NCI-H2107 treated with DMSO at 0.1 percent for 48 hours (cell line): ENCODE measurements at regions not wholly inside any gene's neighbourhood (a gene's known extent, or its start where the extent isn't known, plus 50 kb on each side); places are given as distances from the start of the nearest gene placed in this dataset.

Source experiments
- DNase-seq: peaks from one replicate; lab custom pipeline; 2025; ENCODE audit not compliant: unreplicated experiment; lab: John Stamatoyannopoulos, UW

GRCh38 chr4:107255596-107255995 is 219.5 kb upstream of the DKK2 start:
- no peak for DNase-seq

GRCh38 chr4:107255114-107255513 is 219.0 kb upstream of the DKK2 start:
- DNase-seq = no peak

GRCh38 chr4:107253579-107254068 is 217.5 kb upstream of the DKK2 start:
- no peak for DNase-seq

GRCh38 chr4:107253090-107253489 is 217.0 kb upstream of the DKK2 start:
- no peak for DNase-seq

- no peak for DNase-seq
These were observed 216.5 kb upstream of the DKK2 start for GRCh38 chr4:107252571-107252970.

- DNase-seq = no peak
These were observed 212.5 kb upstream of the DKK2 start for GRCh38 chr4:107248571-107248970.

GRCh38 chr4:107247738-107248137 is 211.6 kb upstream of the DKK2 start:
- DNase-seq = no peak

- no peak for DNase-seq
These were observed 210.6 kb upstream of the DKK2 start for GRCh38 chr4:107246761-107247160.

GRCh38 chr4:107243141-107243781 is 207.1 kb upstream of the DKK2 start:
- no peak for DNase-seq

GRCh38 chr4:107220976-107221375 is 184.9 kb upstream of the DKK2 start:
- no peak for DNase-seq

- no peak for DNase-seq
These were observed 183.6 kb upstream of the DKK2 start for GRCh38 chr4:107219681-107220080.

GRCh38 chr4:107216379-107216778 is 180.3 kb upstream of the DKK2 start:
- no peak for DNase-seq

GRCh38 chr4:107215222-107215621 is 179.1 kb upstream of the DKK2 start:
- no peak for DNase-seq

GRCh38 chr4:107213880-107214279 is 177.8 kb upstream of the DKK2 start:
- DNase-seq = no peak

- no peak for DNase-seq
These were observed 177.3 kb upstream of the DKK2 start for GRCh38 chr4:107213410-107213809.

GRCh38 chr4:107212565-107212964 is 176.5 kb upstream of the DKK2 start:
- DNase-seq = no peak

GRCh38 chr4:107210450-107211239 is 174.5 kb upstream of the DKK2 start:
- DNase-seq = no peak

GRCh38 chr4:107203733-107204132 is 167.6 kb upstream of the DKK2 start:
- DNase-seq = no peak

- no peak for DNase-seq
These were observed 166.6 kb upstream of the DKK2 start for GRCh38 chr4:107202744-107203143.

- no peak for DNase-seq
These were observed 161.0 kb upstream of the DKK2 start for GRCh38 chr4:107197121-107197520.

- DNase-seq = no peak
These were observed 160.2 kb upstream of the DKK2 start for GRCh38 chr4:107196312-107196711.

GRCh38 chr4:107194005-107194404 is 157.9 kb upstream of the DKK2 start:
- DNase-seq = no peak

GRCh38 chr4:107192601-107193000 is 156.5 kb upstream of the DKK2 start:
- DNase-seq = no peak
